GM20431 (cell line): ENCODE measurements at regions not wholly inside any gene's neighbourhood (a gene's known extent, or its start where the extent isn't known, plus 50 kb on each side); places are given as distances from the start of the nearest gene placed in this dataset.
"Not testable (repeated sequence)": the region's sequence is repeated elsewhere in the genome, so short reads cannot be mapped to it uniquely, and the experiment has no call there.

ENCODE experiments used
- in situ Hi-C: fragments of 300-500 bp; cut with MseI, MboI; formaldehyde crosslinking; loops from one replicate; pipeline ENCODE4 v1.15.0; 2020; ENCODE audit warnings: low sequenced_read_pairs; ENCODE audit not compliant: unreplicated experiment

DNA sequence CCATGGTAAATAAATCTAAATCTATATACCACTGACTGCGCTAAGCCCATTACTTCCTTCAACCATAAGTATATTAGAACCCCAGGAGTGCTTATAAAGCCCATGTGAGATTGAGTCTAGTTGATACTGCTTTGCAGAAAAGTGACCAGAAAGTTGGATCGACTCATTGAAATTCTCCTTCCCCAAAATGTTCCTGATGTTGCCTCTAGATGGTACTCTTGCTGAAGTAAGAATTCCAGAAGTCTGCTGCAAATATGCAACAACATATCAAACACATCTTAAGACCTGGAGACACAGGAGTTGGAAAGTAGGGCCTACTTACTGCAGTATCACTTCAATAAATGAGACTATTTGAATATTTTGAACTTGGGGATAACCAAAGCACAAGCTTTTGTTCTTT is 550.8 kb downstream of the IPMK start:
- in situ Hi-C loops = no loop called here

DNA sequence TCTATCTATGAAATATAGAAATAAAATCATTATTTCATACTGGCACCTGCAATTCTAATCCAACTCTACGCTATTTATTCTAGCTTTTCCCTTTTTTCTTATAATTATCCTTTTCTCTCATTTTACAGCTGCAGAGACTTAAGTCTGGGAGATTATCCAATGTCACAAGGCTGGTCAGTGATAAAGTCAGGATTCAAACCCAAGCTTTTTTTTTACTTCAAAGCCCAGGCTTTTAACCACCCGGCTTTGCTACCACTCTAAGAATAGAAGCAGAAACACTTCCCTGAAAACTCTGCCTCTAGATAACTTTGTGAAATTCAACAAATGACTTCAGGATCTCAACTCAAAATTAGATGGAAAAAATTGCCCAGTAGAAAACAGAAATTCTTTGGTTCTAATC is 552.5 kb downstream of the IPMK start:
- in situ Hi-C loops = no loop called here

DNA sequence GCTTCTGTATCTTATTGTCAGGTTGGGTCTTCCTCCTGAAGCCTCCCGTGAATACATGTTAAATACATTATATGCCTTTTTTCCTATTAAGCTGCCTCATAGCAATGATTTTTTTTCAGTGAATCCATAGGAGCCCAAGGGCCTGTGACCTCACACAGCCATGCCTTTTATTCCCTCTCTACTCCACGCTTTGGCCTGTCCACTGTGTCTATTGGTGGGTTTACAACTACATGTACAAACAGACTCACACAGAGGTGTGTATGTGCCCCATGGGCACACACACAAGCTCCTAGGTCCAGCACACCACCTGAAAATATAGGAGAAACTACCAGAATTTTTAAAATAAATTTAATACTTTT is 560.4 kb downstream of the IPMK start:
- in situ Hi-C loops = no loop called here

DNA sequence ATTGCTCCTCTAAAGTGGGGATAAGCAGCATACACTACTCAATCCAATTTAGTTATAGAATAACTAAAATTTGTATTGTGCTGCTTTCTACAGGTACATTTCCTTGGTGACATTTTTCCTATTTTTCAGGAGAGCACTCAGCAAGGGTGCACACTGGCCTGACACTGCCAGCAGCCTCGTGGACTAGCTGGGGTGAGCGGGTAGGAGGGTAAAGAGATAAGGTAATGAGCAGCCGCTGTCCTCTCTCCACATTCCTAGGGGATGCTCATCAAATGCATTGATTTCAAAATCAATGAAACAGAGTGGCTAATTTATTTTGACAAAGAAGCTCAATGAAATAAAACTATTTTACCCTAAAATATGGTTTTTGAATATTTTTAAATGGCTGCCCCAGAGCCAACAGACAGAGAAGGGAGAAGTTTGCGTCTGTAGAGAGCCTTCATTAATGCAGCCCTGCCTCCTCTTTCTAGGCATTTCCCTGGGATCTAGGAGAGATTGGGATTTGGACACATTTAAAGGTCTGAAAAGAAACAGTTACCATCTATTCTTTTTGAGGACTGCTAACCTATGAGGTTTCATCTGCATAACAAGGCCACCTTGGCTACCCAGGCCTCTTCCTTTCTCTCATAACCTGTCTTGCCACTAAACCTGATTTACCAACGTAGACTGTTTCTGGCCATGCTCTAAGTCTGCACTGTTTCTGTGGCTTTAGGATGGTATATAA is 561.0 kb downstream of the IPMK start:
- in situ Hi-C loops = no loop called here

DNA sequence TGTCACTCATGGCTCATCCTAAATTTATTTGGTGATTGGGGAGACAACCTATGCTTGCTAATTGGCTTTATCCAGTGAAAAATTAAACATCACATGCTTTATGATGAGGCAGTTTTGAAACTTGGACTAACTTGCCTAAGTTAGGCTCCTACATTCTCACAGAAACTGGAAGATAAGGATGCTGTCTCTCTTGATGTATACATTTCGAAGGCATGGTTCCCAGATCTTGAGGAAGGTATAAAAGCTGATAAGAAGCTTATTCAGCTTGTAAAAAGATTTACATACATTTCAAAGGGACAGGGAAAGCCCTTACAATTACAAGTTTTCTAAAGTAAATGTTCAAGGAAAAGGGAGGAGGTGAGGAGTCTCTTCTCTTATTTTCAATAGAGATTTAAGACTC is 561.7 kb downstream of the IPMK start:
- in situ Hi-C loops = no loop called here

DNA sequence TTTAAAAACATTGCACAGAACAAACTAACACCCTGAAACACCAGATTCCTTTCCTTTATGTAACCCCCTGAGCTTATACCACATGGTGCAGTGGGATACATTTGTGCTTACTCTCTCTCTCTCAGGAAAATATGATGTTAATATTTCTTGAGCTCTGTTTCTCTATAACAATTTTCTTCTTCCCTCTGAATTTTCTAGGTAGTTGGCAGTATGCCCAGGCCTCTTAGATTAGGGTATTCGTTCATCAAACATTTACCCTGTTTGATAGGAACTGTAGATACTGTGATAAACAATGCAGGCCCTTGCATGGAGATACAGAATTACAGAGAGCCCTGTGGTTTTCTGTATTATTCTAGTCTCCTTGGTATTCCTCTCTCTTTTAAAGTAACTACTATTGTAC is 567.8 kb downstream of the IPMK start:
- in situ Hi-C loops = no loop called here

DNA sequence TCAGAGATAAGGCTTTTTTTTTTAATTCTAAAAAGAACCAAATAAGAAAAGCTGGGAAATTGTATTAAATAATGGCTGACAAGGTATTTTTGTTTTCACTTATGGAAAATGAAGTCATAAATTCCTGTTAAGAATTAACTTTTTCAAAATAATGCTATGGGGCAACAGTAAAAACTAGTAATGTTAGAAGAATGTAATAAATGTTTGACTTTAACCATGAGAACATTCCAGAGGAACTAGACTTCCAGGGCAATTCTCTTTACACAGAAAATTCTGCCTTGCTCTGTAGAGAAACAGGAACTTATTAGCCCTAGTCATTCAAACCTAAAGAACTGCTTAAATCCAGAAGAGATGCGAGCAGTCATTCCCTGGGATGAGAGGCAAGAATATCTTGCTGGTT is 571.1 kb downstream of the IPMK start:
- in situ Hi-C loops = no loop called here

DNA sequence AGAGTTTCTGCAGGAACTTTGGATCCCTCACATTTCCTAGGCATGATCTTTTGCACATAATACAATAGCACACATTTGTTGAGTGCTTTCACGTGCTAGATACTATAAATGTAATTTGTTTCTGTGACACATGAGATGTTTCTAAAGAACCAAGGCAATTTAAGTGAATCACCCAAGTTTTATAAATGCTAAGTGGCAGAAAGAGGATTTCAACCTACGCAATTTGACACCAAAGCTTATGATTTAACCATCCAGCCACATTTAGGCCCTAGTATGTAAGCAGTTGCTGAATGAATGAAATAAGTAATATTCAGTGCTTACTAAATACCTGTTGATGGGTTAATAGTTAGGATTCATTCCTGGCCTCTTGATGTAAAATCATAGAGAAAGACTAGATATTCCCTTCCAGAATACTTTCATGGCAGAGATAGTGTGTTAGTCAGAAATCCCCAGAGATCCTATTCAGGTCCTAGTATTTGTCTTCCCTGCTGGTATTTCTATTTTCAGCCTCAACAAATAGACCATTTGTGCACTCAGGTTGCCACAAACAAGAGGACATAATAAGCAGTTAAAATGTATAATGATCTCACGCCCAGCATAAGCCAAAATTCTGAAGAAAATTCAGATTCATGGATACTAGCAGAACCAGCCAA is 572.6 kb downstream of the IPMK start:
- in situ Hi-C loops = no loop called here

DNA sequence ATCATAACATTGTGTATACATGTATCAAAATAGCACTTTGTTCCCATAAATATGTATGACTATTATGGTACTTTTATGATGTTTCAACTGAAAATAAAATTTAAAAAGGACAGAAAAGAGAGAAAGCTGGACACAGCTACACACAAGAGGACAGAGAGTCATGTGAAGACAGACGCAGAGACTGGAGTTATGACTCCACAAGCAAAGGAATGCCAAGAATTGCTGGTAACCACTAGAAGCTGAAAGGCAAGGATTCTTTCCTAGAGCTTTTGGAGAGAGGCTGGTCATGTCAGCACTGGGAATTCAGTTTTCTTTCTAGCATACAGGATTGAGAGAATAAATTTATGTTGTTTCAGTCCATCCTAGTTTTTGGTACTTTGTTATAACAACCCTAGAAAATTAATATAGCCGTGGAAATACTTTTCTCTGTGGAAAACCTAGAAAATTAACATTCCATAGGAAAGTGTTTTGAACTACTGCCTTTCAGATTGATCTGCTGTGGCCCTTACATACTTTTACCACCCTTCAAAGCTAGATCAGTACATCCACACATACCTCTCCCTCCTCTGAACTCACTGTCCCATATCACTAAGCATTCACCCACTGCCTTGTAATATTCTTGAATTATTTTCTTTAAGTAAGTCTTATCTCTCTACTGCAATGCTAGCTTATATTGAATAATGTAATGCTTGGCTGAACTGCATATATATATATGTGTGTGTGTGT is 575.3 kb downstream of the IPMK start:
- in situ Hi-C loops = no loop called here

DNA sequence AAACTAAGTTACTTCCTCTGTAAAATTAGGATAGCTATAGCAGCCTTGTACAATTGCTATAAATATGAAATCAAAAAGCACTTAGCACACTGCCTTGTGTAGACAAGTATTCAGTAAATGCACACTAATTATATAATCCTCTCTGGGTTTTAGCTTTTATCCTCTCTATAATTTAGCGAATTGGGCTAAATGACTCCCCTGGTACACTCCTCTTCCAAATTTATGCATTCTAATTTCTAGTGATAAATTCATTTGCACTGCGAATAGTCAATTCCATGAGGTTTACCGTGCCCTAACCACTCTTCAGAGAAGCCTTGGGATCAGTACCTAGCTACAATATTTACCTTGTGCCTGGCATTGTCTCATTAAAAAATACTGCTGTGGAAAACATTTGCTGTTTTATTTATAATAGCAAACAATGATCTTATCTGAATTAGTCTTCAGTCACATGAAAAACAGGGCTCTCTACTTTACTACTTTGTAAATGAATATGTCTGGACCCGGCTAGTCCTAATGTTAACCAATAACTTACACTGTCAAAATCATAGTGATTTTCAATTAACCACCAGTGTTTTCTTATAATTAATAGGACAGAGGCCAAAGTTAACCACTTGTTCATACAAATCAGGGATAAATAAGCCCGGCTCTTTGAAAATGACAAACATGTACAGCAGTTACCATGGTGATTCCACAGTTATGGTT is 577.9 kb downstream of the IPMK start:
- in situ Hi-C loops = no loop called here

DNA sequence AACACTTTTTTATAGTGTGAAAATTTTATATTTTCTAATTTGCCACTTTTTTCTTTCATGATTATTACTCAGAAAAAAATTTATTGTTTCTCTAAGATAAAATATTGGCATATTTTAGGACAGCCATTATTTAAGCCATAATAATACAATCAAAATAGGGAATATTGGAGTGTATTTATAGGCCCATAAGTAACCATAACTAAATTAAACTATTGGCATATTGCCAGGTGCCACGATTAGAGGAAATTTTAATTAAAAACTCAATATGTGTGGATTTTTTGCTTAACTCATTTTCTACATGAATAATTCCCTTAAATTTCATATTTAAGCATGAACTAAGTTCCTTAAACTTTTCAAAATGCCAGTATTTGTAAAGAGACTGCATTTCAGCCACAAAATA is 587.8 kb downstream of the IPMK start:
- in situ Hi-C loops = no loop called here

DNA sequence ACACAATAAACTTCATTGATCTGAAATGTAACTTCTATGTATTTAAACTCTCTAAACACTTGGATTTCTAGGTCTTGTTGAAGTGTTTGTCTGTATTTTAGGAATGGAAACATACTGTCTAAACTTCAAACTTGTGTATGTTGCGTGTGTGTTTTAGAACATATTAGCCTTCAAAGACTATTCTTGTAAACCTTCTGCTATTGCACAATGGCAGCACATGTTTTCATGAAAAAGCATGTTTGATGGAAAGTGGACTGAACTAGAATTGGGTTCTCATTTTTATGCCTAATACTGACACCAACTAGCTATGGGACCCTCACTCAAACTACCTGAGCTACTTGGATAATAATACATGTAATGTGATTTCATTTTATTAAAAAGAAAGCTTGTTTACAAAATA is 592.6 kb downstream of the IPMK start:
- in situ Hi-C loops = no loop called here

DNA sequence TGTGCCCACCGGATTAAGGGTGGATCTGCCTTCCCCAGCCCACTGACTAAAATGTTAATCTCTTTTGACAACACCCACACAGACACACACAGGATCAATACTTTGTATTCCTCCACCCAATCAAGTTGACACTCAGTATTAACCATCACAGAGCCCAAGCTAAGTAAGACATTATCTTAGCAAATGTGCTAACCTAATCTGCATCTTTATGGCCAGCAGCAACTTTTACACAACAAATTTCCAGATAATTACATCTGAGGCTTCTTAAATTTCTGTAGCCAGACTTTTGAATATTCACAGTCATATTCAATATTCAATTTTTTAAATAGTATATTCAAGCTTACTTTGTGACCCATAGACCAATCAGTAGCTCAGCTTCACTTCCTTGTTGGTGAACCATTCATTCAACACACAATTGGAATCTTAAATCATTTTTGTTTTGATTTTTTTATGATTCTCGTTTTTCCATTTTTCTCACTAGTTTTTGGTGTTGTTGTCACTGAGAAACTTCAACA is 594.2 kb downstream of the IPMK start:
- in situ Hi-C loops = loop anchor here (25.0 kb wide), 1 partner anchor 336 kb away; no protein-coding TSS in a partner anchor

DNA sequence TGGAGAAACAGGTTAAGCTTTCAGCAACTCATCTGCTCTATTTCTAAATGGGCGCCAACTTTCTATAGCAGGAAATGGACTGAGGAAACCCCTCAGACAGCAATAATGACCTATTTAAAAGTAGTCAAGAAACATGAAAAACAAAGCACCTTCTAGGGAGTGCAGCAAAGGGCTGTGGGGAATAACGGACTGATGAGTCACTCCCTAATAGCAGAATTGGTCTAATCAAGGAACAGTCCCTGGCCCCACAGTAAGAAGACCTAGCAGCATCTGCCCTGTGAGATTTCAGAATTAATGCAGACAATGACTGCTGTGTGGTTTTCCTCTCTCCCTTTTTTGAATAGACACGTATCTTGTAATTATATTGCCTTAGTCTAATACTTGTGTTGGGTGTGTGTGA is 602.9 kb downstream of the IPMK start:
- in situ Hi-C loops = loop anchor here (25.0 kb wide), 1 partner anchor 328 kb away; no protein-coding TSS in a partner anchor

DNA sequence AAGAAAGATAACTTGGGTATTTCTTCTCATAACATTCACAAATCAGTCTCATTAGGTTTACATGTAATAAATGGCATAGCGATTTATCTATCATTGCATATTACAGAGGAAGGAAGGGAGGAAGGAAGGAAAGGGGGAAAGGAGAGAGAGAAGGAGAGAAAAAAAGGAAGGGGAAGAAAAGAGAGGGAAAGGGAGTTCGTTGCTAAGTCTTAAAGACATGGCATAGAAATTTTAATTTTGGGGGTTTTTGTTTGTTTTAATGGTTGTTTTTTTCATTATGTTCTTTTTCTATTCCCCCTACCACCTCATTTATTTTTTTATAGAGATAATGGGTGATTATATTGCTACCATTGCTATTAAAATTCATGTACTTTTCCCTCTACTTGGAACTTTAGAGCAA is 604.3 kb downstream of the IPMK start:
- in situ Hi-C loops = loop anchor here (25.0 kb wide), 1 partner anchor 326 kb away; no protein-coding TSS in a partner anchor

DNA sequence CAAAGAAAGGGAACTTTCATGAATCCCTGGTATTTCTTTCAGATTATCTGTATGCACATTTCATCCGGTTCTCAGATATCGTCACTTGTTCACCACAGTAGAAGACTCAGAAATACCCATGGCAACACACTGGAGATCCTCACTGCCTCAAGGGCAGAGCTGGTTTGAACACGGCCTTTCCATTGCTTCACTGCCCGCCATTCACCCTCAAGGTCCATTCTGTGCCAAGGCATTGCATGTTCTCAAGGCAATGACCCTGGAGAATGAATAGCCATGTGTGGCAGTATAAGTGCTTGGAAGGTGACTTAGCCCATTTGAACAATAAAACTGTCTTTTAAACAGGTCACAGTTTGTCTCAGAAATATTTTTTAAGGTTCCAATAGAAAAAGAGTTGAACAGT is 606.5 kb downstream of the IPMK start:
- in situ Hi-C loops = loop anchor here (25.0 kb wide), 1 partner anchor 324 kb away; no protein-coding TSS in a partner anchor

DNA sequence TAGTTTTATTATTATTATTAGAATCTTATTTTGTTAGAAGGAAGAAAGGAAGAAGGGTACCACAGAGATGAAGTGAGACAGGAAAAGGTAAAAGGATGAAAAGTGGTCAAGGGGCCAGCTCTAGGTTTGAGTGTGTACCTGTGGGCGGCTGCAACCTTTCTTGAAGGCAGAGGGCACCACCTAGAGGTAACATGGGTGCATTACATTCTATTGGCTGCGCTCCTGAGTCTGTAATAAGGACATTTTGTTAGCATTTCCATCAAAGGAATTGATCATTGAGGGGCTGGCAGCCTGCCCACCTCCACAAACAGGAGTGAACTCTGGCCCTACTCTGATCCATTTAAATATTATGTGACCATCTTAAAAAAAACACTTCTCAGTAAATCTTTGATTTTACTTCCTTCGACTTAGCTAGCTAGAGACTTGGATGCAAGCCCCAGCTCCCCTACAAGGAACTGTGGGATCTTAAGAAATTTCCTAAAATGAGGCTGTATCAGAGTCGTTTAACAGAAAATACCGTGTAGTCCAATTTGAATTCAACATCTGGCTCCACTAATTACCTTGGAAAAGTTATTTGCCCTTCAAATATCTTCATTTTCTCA is 610.4 kb downstream of the IPMK start:
- in situ Hi-C loops = loop anchor here (25.0 kb wide), 1 partner anchor 320 kb away; no protein-coding TSS in a partner anchor

DNA sequence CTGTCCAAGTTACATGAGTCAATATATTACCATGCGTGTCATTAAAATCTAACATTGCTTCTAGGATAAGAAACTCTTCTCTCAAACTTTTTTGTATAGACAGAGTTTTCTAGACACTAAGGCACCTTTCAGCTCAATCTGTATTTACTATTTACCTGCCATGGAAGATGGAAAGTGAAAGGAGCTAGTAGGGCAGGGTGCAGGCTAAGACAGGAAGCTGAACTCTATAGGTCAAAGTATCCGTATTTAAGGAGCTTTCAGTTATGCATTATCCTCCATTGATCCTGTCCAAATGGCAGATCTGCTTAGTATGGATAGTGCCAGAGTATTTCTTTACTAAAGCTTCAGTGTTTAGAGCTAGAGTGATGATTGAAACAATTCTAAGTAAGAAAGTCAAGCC is 612.8 kb downstream of the IPMK start:
- in situ Hi-C loops = loop anchor here (25.0 kb wide), 1 partner anchor 318 kb away; no protein-coding TSS in a partner anchor

DNA sequence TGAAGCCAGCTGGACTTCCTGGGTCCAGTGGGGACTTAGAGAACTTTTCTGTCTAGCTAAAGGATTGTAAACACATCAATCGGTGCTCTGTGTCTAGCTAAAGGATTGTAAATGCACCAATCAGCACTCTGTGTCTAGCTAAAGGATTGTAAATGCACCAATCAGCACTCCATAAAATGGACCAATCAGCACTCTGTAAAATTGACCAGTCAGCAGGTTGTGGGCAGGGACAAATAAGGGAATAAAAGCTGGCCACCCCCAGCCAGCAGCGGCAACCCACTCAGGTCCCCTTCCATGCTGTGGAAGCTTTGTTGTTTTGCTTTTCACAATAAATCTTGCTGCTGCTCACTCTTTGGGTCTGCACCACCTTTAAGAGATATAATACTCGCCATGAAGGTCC is 622.6 kb downstream of the IPMK start:
- in situ Hi-C loops = not testable (repeated sequence)

DNA sequence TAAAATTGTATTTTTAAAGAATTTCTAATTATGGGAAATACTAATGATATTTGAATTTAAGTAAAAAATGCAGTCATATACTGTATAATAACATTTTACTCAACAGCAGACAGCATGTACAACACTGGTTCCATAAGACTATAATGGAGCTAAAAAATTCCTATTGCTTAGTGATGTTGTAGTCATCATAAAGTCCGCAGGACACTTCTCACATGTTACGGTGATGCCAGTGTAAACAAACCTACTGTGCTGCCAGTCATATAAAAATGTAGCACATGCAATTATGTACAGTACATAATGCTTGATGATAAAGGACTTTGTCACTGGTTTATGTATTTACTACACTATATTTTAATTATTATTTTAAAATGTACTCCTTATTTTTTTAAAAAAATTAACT is 629.3 kb downstream of the IPMK start:
- in situ Hi-C loops = no loop called here
